K562 (cell line): ENCODE measurements at regions not wholly inside any gene's neighbourhood (a gene's known extent, or its start where the extent isn't known, plus 50 kb on each side); places are given as distances from the start of the nearest gene placed in this dataset.

Source experiments
- ATAC-seq: fragments of 200-7000 bp; cut with Tn5 transposase; 3 replicates; pipeline ENCODE4 v1.9.1; 2020; ENCODE audit warnings: moderate library complexity
- BruUV-seq: library from RNA; stranded (reverse); fragments of 400-500 nt; replicated peaks from 2 replicates; lab custom pipeline; 2021; lab: Mats Ljungman, UMichigan
- CTCF ChIA-PET: fragments of 300-600 bp; formaldehyde crosslinking; extraction: SDS; loops from one replicate; lab custom pipeline; 2021; ENCODE audit warnings: low intra/inter-chr PET ratio; lab: Yijun Ruan, JAX
- POLR2A ChIA-PET: fragments of 300-600, 350-650 bp; sonication (Branson Sonifier 250); formaldehyde crosslinking; extraction: SDS; loops from one replicate; lab custom pipeline; 2021; ENCODE audit warnings: antibody characterized with exemption, inconsistent platforms; lab: Yijun Ruan, JAX
- DNase-seq, 4 experiments: peaks; one replicate each; pipeline versions ENCODE4 v3.0.0 to v3.0.0-alpha.2; 2011 to 2018; ENCODE audit warnings: low spot score in 3 of 4, mixed read lengths in 3 of 4; ENCODE audit errors: extremely low read depth in 1 of 4
- FAIRE-seq: peaks from 2 replicates; lab custom pipeline; 2011; peaks lifted over from hg19 to GRCh38; lab: Jason Lieb, UNC
- H2AFZ ChIP-seq: 2 replicates; pipeline ENCODE4 v1.6.0; 2011; ENCODE audit warnings: low read depth, low read length, control low read depth, inconsistent platforms
- H3K27ac ChIP-seq: fragments of 200-600 bp; 3 replicates; pipeline ENCODE4 v1.8.0; 2011; ENCODE audit warnings: low read depth, mild to moderate bottlenecking, control low read depth, inconsistent platforms, low read length, moderate library complexity, mixed read lengths; ENCODE audit errors: extremely low read depth
- H3K27me3 ChIP-seq, 2 experiments: fragments of 300-600 bp in 1 of 2; 2 replicates in 1 of 2; 3 replicates in 1 of 2; pipeline versions ENCODE4 v1.6.0 to v1.8.0; 2011; ENCODE audit warnings: inconsistent platforms in 2 of 2, low read length in 2 of 2, mild to moderate bottlenecking in 1 of 2, mixed read lengths in 1 of 2, moderate library complexity in 1 of 2; ENCODE audit not compliant: control insufficient read depth in 2 of 2, insufficient read depth in 2 of 2
- H3K36me3 ChIP-seq: fragments of 300-600 bp; 3 replicates; pipeline ENCODE4 v1.8.0; 2011; ENCODE audit warnings: mild to moderate bottlenecking, low read length, inconsistent platforms; ENCODE audit not compliant: control insufficient read depth, insufficient read depth
- H3K4me1 ChIP-seq, 2 experiments: fragments of 200-600 bp in 1 of 2; replicated peaks in 1 of 2; 2 replicates in 1 of 2; 3 replicates in 1 of 2; pipeline versions ENCODE4 v1.5.1 to v1.8.0; 2011; ENCODE audit warnings: inconsistent platforms in 2 of 2, low read length in 2 of 2, mild to moderate bottlenecking in 1 of 2, mixed read lengths in 1 of 2, moderate library complexity in 1 of 2; ENCODE audit not compliant: control insufficient read depth in 2 of 2, insufficient read depth in 2 of 2
- H3K4me2 ChIP-seq: 2 replicates; pipeline ENCODE4 v1.6.1; 2011; ENCODE audit warnings: low read length, control low read depth, inconsistent platforms, mixed read lengths; ENCODE audit not compliant: insufficient read depth
- H3K4me3 ChIP-seq: fragments of 200-600 bp; sonication (generic), shearing (Covaris generic); 2 replicates; pipeline ENCODE4 v1.5.1; 2016; ENCODE audit warnings: control low read depth, inconsistent platforms
- H3K79me2 ChIP-seq: fragments of 200-600 bp; 3 replicates; pipeline ENCODE4 v1.8.0; 2011; ENCODE audit warnings: low read length, inconsistent platforms; ENCODE audit not compliant: control insufficient read depth, insufficient read depth
- H3K9ac ChIP-seq, 2 experiments: 2 replicates each; pipeline versions ENCODE4 v1.6.0 to v1.6.1; 2011; ENCODE audit warnings: low read depth in 2 of 2, low read length in 2 of 2, control low read depth in 1 of 2, inconsistent platforms in 1 of 2, mild to moderate bottlenecking in 1 of 2, mixed read lengths in 1 of 2; ENCODE audit not compliant: insufficient read depth in 1 of 2
- H3K9me1 ChIP-seq: one replicate; pipeline ENCODE4 v1.6.0; 2011; ENCODE audit warnings: inconsistent platforms, mild to moderate bottlenecking, low read length, moderate library complexity; ENCODE audit not compliant: control insufficient read depth, insufficient read depth
- H3K9me3 ChIP-seq: replicated peaks from 2 replicates; pipeline ENCODE4 v1.5.1; 2011; ENCODE audit warnings: low read depth, low read length, inconsistent platforms; ENCODE audit not compliant: control insufficient read depth, insufficient read depth
- H4K20me1 ChIP-seq: replicated peaks from 2 replicates; pipeline ENCODE4 v1.6.1; 2011; ENCODE audit warnings: low read length, inconsistent platforms, mixed read lengths; ENCODE audit not compliant: control insufficient read depth, insufficient read depth
- CHD4 ChIP-seq: fragments of 200-600 bp; sonication (generic); IDR thresholded peaks from 3 replicates; pipeline ENCODE4 v1.6.1; 2012; ENCODE audit warnings: low read depth, mild to moderate bottlenecking, mixed read lengths, low read length, inconsistent platforms; ENCODE audit not compliant: insufficient read depth, insufficient replicate concordance, poor library complexity, severe bottlenecking
- DPF2 ChIP-seq: fragments of 450-650 bp; IDR thresholded peaks from 2 replicates; pipeline ENCODE4 v1.6.1; 2016
- EGR1 ChIP-seq: fragments of 450-650 bp; conservative IDR thresholded peaks from 2 replicates; pipeline ENCODE4 v1.6.1; 2017; ENCODE audit warnings: mild to moderate bottlenecking
- EP400 ChIP-seq: fragments of 450-650 bp; IDR thresholded peaks from 2 replicates; pipeline ENCODE4 v1.6.1; 2017; ENCODE audit warnings: antibody characterized with exemption, mild to moderate bottlenecking, moderate library complexity
- MECOM ChIP-seq: fragments of 250-450 bp; sonication (Bioruptor Pico); IDR thresholded peaks from 2 replicates; pipeline ENCODE4 v1.8.0; 2022; ENCODE audit warnings: inconsistent platforms
- NR1H2 ChIP-seq: sonication (generic); formaldehyde crosslinking; IDR thresholded peaks from 2 replicates; pipeline ENCODE4 v1.4.0; 2020; ENCODE audit warnings: mild to moderate bottlenecking, missing genetic modification reagents
- POLR2G ChIP-seq: fragments of 200-400 bp; formaldehyde crosslinking; IDR thresholded peaks from 2 replicates; pipeline ENCODE4 v1.6.1; 2017; ENCODE audit warnings: low read depth, mild to moderate bottlenecking, antibody characterized with exemption, low read length, moderate library complexity
- PPARD ChIP-seq: fragments of 250-450 bp; sonication (Bioruptor Pico); IDR thresholded peaks from 2 replicates; pipeline ENCODE4 v1.8.0; 2022; ENCODE audit warnings: inconsistent platforms, mild to moderate bottlenecking, moderate library complexity
- TFAM ChIP-seq: fragments of 250-450 bp; sonication (Bioruptor Pico); conservative IDR thresholded peaks from 2 replicates; pipeline ENCODE4 v1.5.0; 2021; ENCODE audit warnings: mild to moderate bottlenecking, moderate library complexity
- USF1 ChIP-seq: sonication (generic); formaldehyde crosslinking; IDR thresholded peaks from 2 replicates; pipeline ENCODE4 v1.9.0; 2022; ENCODE audit warnings: mild to moderate bottlenecking, missing genetic modification reagents
- ZNF282 ChIP-seq: sonication (generic); formaldehyde crosslinking; IDR thresholded peaks from 2 replicates; pipeline ENCODE4 v1.8.1; 2023; ENCODE audit warnings: missing genetic modification reagents
- ZNF644 ChIP-seq: fragments of 200-800 bp; sonication (Bioruptor generic); IDR thresholded peaks from 2 replicates; pipeline ENCODE4 v1.6.1; 2016; ENCODE audit warnings: low read depth, missing genetic modification characterization, missing compliant biosample characterization
- WGBS: fragments of 100-300 bp; shearing (Covaris generic); methylation state at CpG from one replicate; pipeline ENCODE4 v1.1.6; 2016; ENCODE audit warnings: low coverage, mixed read lengths; ENCODE audit not compliant: insufficient coverage; ENCODE audit errors: missing lambda C conversion rate; 5-methylcytosine and 5-hydroxymethylcytosine counted together
- in situ Hi-C: fragments of 300-500 bp; cut with MboI; formaldehyde crosslinking; loops from 4 replicates; pipeline ENCODE4 v1.15.0; 2018; ENCODE audit warnings: inconsistent platforms, mixed read lengths
- intact Hi-C: fragments of 100-400 bp; cut with micrococcal nuclease; formaldehyde crosslinking; loops from 2 replicates; pipeline ENCODE4 v1.14.2; 2022
- TF ChIP-seq, protein P1 (sequence below), 2 experiments: fragments of 450-650 bp; IDR thresholded peaks; 2 replicates each; pipeline ENCODE4 v1.6.1; 2018; ENCODE audit warnings: mild to moderate bottlenecking in 2 of 2, low read depth in 1 of 2; ENCODE audit not compliant: partially characterized antibody in 2 of 2
- TF ChIP-seq, protein P2 (sequence below), 3 experiments: fragments of 200-800 bp in 1 of 3; fragments of 250-450 bp in 1 of 3; fragments of 450-650 bp in 1 of 3; sonication (Bioruptor Pico) in 1 of 3; sonication (Bioruptor generic) in 1 of 3; formaldehyde crosslinking in 1 of 3; IDR thresholded peaks; 2 replicates each; pipeline versions ENCODE4 v1.6.1 to v1.8.0; 2016 to 2022; ENCODE audit warnings: mild to moderate bottlenecking in 2 of 3, missing genetic modification characterization in 2 of 3, missing compliant biosample characterization in 1 of 3, moderate library complexity in 1 of 3

GRCh38 chr6:150531957-150532356 lies 67.7 kb upstream of the PLEKHG1 start (continued):
- TF ChIP-seq USF1: no peak
- no peak for TF ChIP-seq CHD4
- no peak for TF ChIP-seq DPF2
- TF ChIP-seq MECOM: no peak
- TF ChIP-seq ZNF644 (tag): no peak
- TF ChIP-seq NR1H2 (CRISPR knock-in tag): no peak

DNA sequence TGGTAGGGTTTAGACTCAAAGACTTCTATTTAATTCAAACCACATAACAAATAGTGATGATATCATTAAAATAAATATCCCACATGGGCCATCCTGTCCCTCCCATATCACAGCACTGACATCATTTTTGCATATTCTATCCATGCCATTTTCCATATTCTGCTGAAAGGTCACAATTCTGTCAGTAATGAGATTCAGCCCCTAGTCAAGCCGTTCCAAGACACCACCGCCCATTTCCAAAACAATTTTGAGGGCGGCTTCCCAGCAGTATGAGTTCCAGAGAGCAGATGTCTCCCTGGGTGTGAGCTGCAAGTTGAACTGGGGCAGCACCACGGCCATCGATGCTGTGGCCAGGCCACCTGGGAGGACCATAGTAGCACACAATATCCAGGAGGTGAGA lies 65.1 kb upstream of the PLEKHG1 start:
- Histone ChIP-seq H3K9me3 (no peaks in the 10 kb centered on the region), H3K36me3 (no peaks in the 10 kb centered on the region), H3K9ac (no peak overlapping the region), H3K27ac (no peak overlapping the region), H3K27me3 (peaks cover 13 to 25% of the 10 kb centered on the region in 2 experiments), H4K20me1 (no peaks in the 10 kb centered on the region), H3K4me1 (no peaks in the 10 kb centered on the region), H3K9me1 (no peaks in the 10 kb centered on the region), H3K79me2 (no peaks in the 10 kb centered on the region), H3K4me3 (no peak overlapping the region), H3K4me2 (no peak overlapping the region), H2AFZ (no peak overlapping the region)
- 1% methylated on average over 5 of the region's 5 CpGs for WGBS
- ATAC-seq (no peak), DNase-seq (no peak), FAIRE-seq (no peak)
- no TSS peak for BruUV-seq
- ChIA-PET POLR2A (no interaction called here), CTCF (no interaction called here)
- intact Hi-C loops (no loop called here), in situ Hi-C loops (no loop called here)
- TF ChIP-seq, protein P1, sequence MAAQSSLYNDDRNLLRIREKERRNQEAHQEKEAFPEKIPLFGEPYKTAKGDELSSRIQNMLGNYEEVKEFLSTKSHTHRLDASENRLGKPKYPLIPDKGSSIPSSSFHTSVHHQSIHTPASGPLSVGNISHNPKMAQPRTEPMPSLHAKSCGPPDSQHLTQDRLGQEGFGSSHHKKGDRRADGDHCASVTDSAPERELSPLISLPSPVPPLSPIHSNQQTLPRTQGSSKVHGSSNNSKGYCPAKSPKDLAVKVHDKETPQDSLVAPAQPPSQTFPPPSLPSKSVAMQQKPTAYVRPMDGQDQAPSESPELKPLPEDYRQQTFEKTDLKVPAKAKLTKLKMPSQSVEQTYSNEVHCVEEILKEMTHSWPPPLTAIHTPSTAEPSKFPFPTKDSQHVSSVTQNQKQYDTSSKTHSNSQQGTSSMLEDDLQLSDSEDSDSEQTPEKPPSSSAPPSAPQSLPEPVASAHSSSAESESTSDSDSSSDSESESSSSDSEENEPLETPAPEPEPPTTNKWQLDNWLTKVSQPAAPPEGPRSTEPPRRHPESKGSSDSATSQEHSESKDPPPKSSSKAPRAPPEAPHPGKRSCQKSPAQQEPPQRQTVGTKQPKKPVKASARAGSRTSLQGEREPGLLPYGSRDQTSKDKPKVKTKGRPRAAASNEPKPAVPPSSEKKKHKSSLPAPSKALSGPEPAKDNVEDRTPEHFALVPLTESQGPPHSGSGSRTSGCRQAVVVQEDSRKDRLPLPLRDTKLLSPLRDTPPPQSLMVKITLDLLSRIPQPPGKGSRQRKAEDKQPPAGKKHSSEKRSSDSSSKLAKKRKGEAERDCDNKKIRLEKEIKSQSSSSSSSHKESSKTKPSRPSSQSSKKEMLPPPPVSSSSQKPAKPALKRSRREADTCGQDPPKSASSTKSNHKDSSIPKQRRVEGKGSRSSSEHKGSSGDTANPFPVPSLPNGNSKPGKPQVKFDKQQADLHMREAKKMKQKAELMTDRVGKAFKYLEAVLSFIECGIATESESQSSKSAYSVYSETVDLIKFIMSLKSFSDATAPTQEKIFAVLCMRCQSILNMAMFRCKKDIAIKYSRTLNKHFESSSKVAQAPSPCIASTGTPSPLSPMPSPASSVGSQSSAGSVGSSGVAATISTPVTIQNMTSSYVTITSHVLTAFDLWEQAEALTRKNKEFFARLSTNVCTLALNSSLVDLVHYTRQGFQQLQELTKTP (IDR thresholded peaks at IDR 0.05; ENCODE audit: low read depth in 1 of 2, partially characterized antibody in 2 of 2): no peak
- TF ChIP-seq EP400 (no peak), ZNF282 (no peak), TFAM (CRISPR knock-in tag) (no peak), PPARD (CRISPR knock-in tag) (no peak), EGR1 (no peak), CHD4 (no peak), POLR2G (no peak)
- TF ChIP-seq, protein P2, sequence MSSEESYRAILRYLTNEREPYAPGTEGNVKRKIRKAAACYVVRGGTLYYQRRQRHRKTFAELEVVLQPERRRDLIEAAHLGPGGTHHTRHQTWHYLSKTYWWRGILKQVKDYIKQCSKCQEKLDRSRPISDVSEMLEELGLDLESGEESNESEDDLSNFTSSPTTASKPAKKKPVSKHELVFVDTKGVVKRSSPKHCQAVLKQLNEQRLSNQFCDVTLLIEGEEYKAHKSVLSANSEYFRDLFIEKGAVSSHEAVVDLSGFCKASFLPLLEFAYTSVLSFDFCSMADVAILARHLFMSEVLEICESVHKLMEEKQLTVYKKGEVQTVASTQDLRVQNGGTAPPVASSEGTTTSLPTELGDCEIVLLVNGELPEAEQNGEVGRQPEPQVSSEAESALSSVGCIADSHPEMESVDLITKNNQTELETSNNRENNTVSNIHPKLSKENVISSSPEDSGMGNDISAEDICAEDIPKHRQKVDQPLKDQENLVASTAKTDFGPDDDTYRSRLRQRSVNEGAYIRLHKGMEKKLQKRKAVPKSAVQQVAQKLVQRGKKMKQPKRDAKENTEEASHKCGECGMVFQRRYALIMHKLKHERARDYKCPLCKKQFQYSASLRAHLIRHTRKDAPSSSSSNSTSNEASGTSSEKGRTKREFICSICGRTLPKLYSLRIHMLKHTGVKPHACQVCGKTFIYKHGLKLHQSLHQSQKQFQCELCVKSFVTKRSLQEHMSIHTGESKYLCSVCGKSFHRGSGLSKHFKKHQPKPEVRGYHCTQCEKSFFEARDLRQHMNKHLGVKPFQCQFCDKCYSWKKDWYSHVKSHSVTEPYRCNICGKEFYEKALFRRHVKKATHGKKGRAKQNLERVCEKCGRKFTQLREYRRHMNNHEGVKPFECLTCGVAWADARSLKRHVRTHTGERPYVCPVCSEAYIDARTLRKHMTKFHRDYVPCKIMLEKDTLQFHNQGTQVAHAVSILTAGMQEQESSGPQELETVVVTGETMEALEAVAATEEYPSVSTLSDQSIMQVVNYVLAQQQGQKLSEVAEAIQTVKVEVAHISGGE (CRISPR knock-in tag; IDR thresholded peaks at IDR 0.05): no peak
